ENCODE measurements at regions not wholly inside any gene's neighbourhood (a gene's known extent, or its start where the extent isn't known, plus 50 kb on each side); places are given as distances from the start of the nearest gene placed in this dataset.

DNA sequence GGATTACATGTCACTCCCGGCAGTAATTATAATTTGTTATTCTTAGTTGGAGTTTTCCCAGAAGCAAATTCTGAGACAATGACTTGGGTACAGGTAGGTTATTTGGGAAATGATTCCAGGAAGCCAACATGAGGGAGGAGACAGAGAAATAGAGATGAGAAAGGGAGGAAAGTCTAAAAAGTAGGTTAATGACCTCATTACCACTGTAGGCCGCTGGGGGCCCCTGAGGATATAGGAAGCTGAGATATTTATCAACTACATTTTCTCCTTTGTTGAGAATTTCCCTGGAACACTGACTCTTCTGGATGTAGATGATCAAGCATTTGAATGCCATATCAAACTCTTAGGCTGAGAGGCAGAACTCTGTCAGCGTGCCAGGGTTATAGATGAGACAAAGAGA, 284.3 kb downstream of the ICOS start:
- intact Hi-C loops (cut with micrococcal nuclease): no loop called here

DNA sequence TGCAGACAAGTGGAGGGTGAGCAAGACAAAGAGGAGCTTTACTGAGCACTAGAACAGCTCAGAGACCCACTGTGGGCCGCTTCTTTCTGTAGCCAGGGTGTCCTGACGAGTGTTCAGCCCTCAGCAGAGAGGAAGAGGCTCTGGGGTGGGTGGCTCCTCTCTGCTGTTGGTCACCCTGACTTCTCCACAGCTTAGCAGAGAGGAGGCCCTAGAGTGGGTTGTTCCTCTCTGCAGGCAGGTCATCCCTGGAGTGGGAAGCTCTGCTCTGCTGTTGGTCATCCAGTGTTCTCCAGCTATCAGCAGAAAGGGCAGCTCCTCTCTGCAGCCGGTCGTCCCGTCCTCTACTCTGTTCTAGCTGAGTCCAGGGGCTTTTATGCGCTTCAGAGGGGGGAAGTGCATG, 286.5 kb downstream of the ICOS start:
- intact Hi-C loops (cut with micrococcal nuclease): no loop called here

DNA sequence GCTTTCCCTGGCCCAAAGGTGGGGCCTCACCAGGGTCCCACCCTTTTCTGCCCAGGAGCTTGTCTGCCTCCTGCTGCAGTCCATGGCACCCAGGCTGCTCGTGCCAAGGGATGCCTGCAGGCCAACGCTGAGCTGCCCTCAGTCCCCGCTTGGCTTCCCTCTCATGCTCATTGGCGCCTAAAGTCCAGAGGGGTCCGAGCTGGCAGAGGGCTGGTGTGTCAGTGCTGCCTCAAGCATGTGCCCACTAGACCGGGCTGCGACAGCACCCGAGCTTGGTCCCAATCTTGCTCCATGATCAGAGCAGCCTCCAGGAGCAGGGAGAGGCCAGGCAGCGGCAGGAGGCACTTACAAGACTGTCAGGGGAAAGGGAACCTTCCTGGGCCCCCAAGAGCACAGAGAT, 287.0 kb downstream of the ICOS start:
- intact Hi-C loops (cut with micrococcal nuclease): no loop called here

DNA sequence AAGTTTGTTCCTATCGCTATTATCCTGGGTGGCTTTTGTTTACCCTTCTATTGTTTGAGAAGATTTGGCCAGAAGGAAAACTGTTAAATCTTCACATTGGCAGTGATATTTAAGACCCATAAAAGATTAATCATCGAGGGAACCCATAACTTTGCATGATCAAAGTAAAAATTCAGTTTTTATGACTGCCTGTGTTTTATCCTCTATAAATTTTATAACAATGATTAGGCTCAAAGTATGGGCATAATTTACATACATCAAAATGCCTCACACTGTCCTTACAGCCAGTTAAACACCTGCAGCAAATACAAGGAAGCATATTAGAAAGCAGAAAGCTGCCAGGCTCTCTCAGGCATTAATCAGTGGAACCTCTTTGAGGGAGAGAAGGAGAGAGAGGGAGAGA, 289.1 kb downstream of the ICOS start:
- intact Hi-C loops (cut with micrococcal nuclease): no loop called here

DNA sequence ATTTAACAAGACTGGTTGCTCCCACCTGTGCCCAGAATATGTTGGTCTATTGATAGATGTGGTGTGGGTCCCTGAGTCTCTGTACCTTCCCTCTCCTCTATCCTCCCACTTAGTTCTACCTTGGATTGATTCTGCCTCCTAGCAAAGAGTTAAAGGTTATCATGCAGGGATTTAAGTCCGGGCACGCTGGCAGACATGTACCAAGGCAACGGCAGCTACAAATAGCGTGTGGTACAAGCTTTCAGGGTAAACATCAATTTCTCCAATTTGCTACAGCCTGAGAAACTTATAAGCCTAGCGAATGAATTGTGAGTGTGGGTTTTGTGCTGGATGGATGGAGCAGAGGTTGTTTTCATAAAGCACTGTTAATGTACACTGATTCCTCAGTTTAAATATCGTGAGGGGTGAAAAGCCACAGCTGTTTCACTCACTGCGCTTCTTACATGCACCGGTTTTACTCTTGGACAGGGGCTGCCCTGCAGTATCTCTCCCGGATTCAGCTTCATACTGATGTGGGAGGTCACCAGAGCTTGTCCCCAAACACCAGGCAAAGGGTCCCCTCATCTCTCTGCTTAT, 289.8 kb downstream of the ICOS start:
- intact Hi-C loops (cut with micrococcal nuclease): no loop called here

DNA sequence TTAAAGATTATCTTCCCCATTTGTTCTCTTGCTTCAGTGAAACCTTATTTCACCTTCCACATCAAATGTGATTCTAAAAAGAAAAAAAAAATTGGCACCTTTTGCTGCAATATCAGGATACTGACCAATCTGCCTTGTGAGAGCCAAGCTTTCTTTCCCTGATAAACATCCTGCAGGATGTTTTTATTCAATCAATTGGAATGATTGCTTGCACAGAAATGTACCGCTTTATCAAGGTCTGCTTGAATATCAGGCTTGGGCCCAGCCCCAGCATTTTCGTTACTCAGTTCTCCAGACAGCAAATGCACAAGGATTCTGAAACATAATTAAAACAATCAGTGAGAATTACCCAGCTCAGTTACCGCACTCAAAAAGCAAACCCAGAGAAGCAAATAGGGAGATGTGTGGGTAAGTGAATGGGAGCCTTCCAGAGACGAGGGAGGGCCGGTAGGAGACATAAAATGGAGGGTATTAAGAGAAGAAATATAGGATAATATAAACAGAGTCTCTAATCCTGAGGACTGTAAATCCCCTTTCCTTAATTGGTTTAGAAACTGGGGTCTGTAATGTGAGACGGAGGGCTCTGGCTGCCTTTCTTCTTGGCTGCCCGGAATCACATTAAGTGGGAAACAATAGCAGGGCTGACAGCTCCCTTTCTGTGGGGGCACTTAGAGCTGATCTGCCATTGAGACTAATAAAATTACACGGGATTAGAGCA, 291.8 kb downstream of the ICOS start:
- intact Hi-C loops (cut with micrococcal nuclease): no loop called here

DNA sequence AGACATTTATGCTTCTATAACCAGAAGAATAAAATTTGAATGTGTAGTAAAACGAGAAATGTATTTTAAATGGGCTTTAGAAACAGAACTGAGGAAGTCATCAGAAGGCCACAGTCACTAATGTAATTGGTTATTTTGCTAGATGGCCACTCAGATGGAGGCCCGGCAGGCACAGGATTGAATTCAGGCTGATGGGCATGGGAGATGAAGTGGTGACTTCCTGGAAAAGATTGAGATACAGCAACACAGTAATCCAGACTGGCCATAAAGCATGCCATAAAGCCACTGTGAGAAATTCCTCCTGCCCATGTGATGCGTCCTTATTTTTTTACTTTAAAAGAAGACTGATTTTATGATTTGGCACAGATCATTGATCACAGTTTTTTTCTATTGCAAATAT, 297.7 kb downstream of the ICOS start:
- intact Hi-C loops (cut with micrococcal nuclease): no loop called here

DNA sequence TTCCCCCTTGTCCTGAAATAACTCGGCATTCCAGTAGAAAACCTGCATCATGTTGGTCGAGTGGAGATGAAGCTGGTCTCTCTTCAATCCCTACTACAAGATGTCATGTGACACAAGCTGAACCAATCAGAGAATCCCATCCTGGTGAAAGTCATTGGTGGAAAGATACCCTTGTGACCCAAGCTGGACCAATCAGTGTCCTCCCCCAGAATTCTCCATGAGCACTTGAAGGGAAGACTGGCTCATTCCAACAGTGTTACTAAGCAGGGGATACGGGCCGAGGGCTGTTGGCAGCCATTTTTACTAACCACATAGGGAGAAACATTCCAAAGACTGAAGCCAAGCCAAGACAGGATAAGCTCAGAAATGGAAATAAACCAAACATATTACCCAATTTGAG, 298.3 kb downstream of the ICOS start:
- intact Hi-C loops (cut with micrococcal nuclease): no loop called here

DNA sequence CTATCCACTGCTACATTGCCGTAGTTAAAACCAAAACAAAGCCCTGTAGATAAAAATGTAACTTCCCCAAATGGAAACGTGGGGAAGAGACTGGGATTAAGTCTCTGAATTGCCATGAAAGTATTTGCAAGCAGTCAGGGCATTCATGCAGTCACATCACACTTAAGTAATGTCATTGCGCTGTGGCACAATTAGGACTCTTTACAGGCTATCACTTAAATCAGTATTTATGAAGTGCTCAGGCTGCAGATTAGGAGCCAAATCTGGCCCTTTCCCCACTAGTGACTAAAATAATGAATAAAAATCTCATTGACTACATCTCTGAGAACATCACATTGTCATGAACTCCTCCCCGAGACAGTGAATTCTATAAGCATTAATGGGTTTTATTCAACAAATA, 300.9 kb downstream of the ICOS start:
- intact Hi-C loops (cut with micrococcal nuclease): no loop called here

DNA sequence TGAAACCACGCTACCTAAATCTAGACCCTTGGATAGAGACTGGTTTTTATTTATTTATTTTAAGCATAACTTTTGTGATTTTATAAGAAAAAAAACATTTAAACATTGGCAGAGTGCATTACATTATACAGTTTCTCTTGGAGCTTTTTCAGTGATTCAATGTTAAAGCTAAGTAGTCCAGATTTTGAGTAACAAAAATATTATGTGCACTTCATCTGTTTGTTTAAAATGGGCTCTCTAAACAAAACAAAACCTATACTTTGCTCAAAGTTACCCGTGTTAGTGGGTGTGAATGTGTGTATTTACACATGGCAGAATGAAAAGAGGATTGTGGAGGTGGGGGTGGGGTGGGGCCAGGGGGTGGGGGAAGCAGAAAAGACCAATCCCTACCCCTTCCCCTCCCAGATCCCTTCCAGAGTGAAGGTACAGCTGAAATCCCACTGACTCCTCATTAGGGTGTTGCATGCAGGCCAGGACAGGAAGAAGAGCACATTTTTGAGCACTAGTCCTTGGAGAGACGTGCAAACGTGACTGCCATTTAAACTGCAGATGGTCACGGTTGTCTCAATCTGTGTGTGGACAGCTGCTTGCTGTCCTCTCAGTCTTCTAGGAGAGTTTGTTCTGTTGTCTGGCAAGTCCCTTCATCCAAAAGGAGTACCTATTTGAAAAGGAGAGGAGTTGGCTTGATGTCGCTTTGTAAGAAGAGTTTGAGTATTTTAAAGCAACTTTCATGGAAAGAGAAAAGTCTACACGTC, 303.0 kb downstream of the ICOS start:
- intact Hi-C loops (cut with micrococcal nuclease): no loop called here

DNA sequence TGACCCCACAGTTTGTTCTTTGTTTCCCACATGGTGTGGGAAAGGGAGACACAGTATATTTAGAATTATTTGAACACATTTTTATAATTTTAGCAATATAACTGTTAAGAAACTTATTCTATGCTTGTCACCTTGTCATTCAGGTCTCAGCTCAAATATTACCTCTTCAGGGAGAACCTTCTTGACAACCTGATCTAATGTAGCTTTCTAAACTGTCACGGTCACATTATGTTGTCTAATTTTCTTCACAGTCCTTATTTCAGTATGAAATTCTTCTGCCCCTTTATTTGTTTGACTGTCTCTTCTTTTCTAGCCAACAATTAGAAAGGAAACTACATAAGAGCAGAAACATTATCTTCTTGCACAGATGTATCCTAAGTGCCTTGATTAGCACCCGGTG, 304.3 kb upstream of the PARD3B start:
- intact Hi-C loops (cut with micrococcal nuclease): no loop called here

DNA sequence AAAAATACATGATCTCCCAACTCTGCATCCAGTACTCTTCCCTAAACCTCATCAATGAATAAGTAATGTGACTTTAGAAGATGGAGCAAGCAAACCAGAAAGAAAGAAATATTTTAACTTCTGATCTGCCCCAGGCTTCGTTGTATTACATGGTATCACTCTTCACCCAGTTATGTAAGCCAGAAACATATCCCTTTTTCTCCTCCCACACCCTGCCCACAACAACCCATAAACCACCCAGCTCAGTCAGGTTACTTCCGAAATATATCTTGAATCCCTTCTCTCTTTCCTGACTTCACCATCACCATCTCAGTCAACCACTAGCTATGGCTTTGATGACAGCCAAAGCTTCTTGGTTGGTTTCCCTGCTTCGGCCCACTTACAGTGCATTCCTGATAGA, 295.8 kb upstream of the PARD3B start:
- intact Hi-C loops (cut with micrococcal nuclease): no loop called here

DNA sequence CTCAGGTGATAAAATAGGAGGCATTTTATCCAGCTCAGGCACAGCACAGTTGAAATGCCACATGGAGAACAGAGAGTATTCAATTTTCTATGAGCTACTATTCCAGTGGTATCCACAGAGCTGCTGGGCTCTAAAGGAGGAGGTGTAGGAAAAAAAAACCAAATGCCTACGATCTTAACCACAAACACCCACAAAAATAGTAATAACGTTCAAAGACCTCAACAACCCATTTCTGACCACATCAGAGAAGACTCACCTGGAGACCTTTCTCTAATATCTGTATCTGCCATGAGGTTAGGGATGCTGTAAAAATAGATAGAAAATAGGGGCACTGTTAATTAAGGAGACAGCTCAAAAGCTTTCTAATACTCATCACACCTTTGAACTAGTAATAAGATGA, 294.6 kb upstream of the PARD3B start:
- intact Hi-C loops (cut with micrococcal nuclease): no loop called here

DNA sequence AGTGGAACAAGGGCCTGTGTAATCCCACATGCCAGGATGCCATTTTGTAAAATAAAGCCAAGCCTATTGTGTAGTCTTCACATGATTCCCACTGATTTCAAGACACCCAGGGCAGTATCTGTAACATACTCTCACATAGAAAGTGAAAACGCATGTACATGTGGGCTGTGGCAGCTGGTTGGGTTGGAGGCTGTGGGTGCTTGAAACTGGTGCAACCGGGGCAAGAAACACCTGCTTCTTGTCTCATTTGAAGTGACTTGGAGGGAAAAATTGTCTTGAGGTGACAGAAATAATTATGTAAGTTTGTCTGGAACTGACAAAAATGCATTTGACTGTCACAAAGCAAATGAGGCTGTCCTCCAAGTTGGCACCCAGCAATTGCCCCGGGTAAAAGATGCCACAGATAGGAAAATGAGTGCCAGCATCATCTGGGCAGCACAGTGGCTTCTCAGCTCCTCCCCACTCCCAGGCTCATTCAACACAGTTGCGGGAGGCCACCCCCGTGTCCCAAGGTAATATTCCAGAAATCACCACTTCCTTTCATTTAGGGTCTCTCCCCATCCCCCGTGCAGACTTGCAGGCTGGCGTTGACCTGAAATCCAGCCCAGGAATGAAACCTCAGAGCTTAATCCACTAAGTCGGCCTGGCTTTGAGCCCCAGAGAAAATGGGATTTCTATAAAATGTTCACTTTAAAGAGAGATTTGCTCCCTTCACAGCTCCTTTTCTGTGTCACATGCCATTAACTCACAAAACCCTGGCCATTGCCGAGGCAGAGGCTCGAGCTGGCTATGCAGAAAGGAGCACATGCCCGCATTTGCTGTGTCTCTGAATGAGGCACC, 293.9 kb upstream of the PARD3B start:
- intact Hi-C loops (cut with micrococcal nuclease): no loop called here

DNA sequence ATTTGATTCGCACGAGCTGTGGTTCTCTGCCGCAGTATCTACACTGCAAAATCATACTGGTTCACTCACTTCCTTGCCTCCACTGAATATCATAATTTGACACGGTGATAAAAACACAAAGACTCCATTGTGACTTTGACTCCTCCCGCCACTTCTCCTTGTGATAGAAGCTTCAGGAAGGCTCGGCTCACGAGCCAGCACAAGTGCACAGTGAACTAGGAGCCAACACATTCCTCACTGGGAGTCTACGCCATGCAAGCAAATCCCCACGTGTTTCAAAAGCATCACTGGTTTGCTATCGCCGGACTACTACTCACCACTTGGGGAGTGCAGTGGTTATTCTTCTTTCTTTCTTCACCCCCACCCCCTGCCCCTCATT, 293.3 kb upstream of the PARD3B start:
- intact Hi-C loops (cut with micrococcal nuclease): no loop called here

DNA sequence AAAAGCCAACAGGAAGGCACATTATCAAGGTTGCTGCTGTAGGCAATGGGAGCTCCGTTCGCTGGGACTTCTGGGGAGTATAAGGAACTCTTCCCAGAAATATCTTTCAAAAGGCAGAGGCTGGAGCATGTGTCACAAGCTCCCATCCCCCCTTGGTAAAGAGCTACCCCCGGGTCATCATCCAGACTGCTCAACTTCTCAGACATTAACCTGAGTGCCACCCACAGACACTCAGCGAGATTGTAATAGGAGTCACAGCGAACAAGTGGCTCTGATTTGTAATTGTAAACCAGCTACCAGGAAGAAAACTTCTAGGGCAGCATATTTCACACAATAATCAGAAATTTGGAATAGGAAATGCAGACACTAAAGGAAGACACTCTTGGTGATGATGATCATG, 290.2 kb upstream of the PARD3B start:
- intact Hi-C loops (cut with micrococcal nuclease): no loop called here

DNA sequence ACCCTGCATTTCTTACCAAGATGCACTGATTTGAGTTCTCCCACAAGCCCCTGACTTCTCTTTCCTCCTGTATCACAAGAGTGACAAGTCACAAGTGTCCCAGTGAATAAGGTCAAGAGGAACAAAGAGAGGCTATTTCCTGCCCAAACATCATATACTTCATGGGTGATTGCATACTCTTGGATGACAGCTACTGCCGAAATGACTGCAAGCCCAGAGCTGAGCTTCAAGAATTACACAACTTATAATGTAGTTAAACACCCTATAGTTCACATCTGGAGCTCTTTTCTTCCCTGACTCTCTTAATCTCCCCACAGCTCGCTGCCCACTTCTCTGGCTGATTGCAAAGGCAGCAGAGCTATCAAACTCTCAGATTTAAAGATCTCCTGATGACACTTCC, 289.7 kb upstream of the PARD3B start:
- intact Hi-C loops (cut with micrococcal nuclease): no loop called here

DNA sequence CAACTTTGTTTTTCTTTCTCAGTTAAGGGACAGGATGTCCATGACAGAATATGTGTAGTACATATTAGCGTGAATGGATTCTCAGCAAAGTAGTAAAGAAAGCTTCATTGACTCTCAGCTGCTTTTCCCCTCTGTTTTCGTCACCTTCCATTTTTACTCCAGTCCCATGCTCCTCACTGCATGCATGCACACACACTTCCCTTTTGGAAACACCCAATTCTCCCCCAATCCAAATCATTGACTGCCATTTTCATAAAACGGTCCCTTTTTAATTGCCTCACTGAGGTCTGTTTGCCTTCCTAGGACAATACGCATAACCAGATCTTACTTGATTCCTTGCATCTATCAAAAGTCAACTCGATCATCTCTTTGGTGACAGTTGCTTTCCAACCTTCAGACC, 287.5 kb upstream of the PARD3B start:
- intact Hi-C loops (cut with micrococcal nuclease): no loop called here

DNA sequence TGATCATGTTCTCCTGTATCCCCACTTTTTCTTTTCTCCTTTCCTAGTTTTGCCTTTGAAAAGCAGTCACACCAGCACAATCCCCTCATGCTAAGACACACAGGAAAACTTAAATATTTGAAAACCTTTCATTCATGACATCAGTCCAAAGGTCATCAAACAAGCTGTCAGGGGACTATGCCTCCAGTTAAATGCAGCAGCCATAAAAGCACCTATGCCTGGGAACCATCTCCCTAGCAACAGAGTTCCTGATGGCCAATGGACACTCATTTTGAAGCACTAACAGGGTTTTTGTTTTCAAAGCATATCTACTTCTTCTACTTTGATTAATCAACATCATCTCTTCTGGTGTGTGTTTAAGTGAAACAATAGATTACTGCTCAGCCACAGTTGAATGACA, 286.4 kb upstream of the PARD3B start:
- intact Hi-C loops (cut with micrococcal nuclease): no loop called here

DNA sequence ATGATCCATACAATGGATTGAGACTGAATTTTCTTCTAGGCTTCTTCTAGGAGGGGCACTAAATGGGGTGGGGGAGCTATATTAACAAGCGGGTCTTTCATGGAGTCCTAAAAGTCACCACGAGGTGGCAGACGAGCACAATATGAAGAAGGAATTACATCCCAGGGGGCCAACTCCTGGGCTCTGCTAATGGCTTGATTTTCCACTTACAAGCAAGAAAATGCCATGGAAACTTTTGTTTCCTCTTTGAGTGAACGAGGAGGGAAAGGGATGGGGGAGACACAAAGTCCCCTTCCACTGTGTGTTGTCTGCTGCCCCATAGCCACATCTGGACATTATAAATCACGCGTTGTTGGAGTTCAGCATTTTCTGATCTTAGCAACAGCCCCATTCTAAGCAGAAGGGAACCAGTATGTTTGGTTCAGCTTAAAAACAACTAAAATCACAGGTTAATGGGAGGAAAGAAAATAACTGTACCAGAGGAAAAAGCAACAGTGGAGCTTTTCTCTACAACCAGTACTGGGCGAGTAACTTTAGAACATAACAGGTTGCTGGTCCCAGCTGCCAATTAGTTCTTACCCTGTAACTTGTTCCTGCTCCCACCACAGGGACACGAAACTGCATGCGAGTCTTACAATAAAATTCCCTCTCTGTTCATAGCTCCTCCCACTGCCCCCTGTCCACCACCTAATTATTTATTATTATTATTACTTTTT, 285.0 kb upstream of the PARD3B start:
- intact Hi-C loops (cut with micrococcal nuclease): loop anchor here (1.0 to 5.0 kb wide), 7 partner anchors 115 to 1667 kb away; no protein-coding TSS in a partner anchor

DNA sequence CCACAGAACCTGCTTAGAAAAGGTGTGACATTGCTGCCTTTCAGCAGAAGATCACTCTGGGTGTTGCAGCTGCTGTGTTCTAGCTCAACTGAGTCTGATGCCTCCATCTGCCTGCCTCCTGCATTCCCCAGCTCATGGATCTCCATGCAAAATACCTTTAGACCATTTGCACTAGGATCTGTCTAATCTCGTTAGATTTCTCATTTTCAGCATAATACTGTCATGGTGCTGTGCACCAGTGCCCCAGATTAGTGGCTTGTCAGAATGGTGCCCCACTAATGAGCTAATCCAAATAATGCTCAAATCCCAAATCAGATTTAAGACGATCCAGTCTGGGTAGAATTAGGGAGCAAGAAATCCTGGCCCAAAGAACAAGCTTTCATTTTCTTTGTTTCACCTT, 284.4 kb upstream of the PARD3B start:
- intact Hi-C loops (cut with micrococcal nuclease): loop anchor here (1.0 to 5.0 kb wide), 7 partner anchors 116 to 1666 kb away; no protein-coding TSS in a partner anchor

All from T-helper 1 cell treated with Interleukin-12 subunit alpha and Interleukin-12 subunit beta and Interleukin-4 antibody, amounts not matched to agents 30 ng/mL and 1 ng/mL, for 36 hours (primary cell).